Keratinocyte (primary cell): ENCODE measurements at regions not wholly inside any gene's neighbourhood (a gene's known extent, or its start where the extent isn't known, plus 50 kb on each side); places are given as distances from the start of the nearest gene placed in this dataset.

Source experiments
- DNase-seq: peaks from one replicate; pipeline ENCODE4 v3.0.0-alpha.2; 2011; ENCODE audit warnings: low read depth, missing footprints, low spot score
- FAIRE-seq: peaks from 2 replicates; lab custom pipeline; 2011; peaks lifted over from hg19 to GRCh38; lab: Jason Lieb, UNC
- H2AFZ ChIP-seq: 2 replicates; pipeline ENCODE4 v1.6.0; 2012; ENCODE audit warnings: low read length, control low read depth, inconsistent platforms; ENCODE audit not compliant: control insufficient read depth
- H3K27ac ChIP-seq: 2 replicates; pipeline ENCODE4 v1.5.1; 2011; ENCODE audit warnings: low read length; ENCODE audit not compliant: control insufficient read depth, insufficient read depth
- H3K27me3 ChIP-seq: 3 replicates; pipeline ENCODE4 v1.6.0; 2011; ENCODE audit warnings: low read length; ENCODE audit not compliant: control insufficient read depth, insufficient read depth; ENCODE audit errors: extremely low read depth
- H3K36me3 ChIP-seq, 2 experiments: 2 replicates in 1 of 2; 3 replicates in 1 of 2; pipeline ENCODE4 v1.5.1; 2011; ENCODE audit warnings: low read length in 2 of 2, mild to moderate bottlenecking in 1 of 2; ENCODE audit not compliant: control insufficient read depth in 2 of 2, insufficient read depth in 2 of 2; ENCODE audit errors: extremely low read depth in 1 of 2
- H3K4me1 ChIP-seq: 3 replicates; pipeline ENCODE4 v1.5.1; 2011; ENCODE audit warnings: low read length; ENCODE audit not compliant: control insufficient read depth, insufficient read depth; ENCODE audit errors: extremely low read depth
- H3K4me2 ChIP-seq: 3 replicates; pipeline ENCODE4 v1.6.0; 2011; ENCODE audit warnings: low read depth, low read length; ENCODE audit not compliant: control insufficient read depth, insufficient read depth; ENCODE audit errors: extremely low read depth
- H3K4me3 ChIP-seq, 3 experiments: fragments of 200-600 bp in 1 of 3; sonication (generic) in 1 of 3; 2 replicates in 2 of 3; 3 replicates in 1 of 3; pipeline ENCODE4 v1.5.1; 2011 to 2016; ENCODE audit warnings: low read length in 3 of 3, mild to moderate bottlenecking in 3 of 3, control low read depth in 2 of 3, inconsistent platforms in 1 of 3, low read depth in 1 of 3, mixed read lengths in 1 of 3, mixed run types in 1 of 3, moderate library complexity in 1 of 3; ENCODE audit not compliant: control insufficient read depth in 2 of 3, insufficient read depth in 2 of 3; ENCODE audit errors: extremely low read depth in 1 of 3
- H3K79me2 ChIP-seq: 2 replicates; pipeline ENCODE4 v1.6.0; 2012; ENCODE audit warnings: low read length; ENCODE audit not compliant: control insufficient read depth, insufficient read depth
- H3K9ac ChIP-seq: 3 replicates; pipeline ENCODE4 v1.6.0; 2011; ENCODE audit warnings: low read length; ENCODE audit not compliant: control insufficient read depth, insufficient read depth; ENCODE audit errors: extremely low read depth
- H3K9me1 ChIP-seq: 3 replicates; pipeline ENCODE4 v1.6.0; 2011; ENCODE audit warnings: low read length; ENCODE audit not compliant: control insufficient read depth, insufficient read depth; ENCODE audit errors: extremely low read depth
- H3K9me3 ChIP-seq: 2 replicates; pipeline ENCODE4 v1.5.1; 2012; ENCODE audit warnings: low read depth, low read length; ENCODE audit not compliant: control insufficient read depth
- H4K20me1 ChIP-seq: 3 replicates; pipeline ENCODE4 v1.6.0; 2011; ENCODE audit warnings: low read length; ENCODE audit not compliant: control insufficient read depth, insufficient read depth; ENCODE audit errors: extremely low read depth
- EZH2 ChIP-seq: IDR thresholded peaks from one replicate; pipeline ENCODE4 v1.6.1; 2012; ENCODE audit warnings: inconsistent platforms, mild to moderate bottlenecking, low read length, moderate library complexity
- dilution Hi-C: fragments of 300-500 bp; cut with MboI; formaldehyde crosslinking; loops from one replicate; pipeline ENCODE4 v1.7.0; 2020; ENCODE audit warnings: low sequenced_read_pairs; ENCODE audit not compliant: extremely low pct_ligation_motif_present
- TF ChIP-seq, protein P1 (sequence below), 3 experiments: IDR thresholded peaks in 1 of 3; conservative IDR thresholded peaks in 1 of 3; optimal IDR thresholded peaks in 1 of 3; 2 replicates in 2 of 3; 3 replicates in 1 of 3; pipeline versions ENCODE3 to v1.5.1; 2011; ENCODE audit warnings: low read length in 3 of 3, mild to moderate bottlenecking in 3 of 3, moderate library complexity in 2 of 3, control low read depth in 1 of 3, inconsistent platforms in 1 of 3; ENCODE audit not compliant: insufficient read depth in 2 of 3; ENCODE audit errors: extremely low read depth in 1 of 3

DNA sequence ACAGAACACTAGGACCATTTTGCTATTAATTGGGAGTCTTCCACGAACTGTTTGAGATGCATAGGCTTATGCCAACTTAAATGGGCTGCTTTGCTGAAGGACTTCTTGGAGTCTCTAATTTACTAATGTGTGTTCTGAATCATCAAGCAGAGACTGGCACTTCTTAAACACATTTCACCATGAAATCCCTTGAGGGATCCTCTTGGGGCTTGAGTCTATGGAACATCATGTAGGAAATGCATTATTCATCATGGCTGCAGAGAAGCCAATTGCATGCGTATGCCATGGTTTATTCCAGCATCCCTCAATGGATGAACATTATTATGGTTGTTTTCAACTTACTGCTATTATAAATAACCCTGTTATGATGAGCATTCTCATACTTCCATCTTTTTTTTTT lies 73.4 kb downstream of the FGD2 start:
- no peak overlapping the region for H3K9ac ChIP-seq
- no peak overlapping the region for H3K4me3 ChIP-seq
- no peaks in the 10 kb centered on the region for H4K20me1 ChIP-seq
- peaks cover 23% of the 10 kb centered on the region for H3K4me1 ChIP-seq
- H3K27me3 ChIP-seq: no peaks in the 10 kb centered on the region
- FAIRE-seq: no peak
- dilution Hi-C loops: no loop called here
- H3K79me2 ChIP-seq: no peaks in the 10 kb centered on the region
- H3K27ac ChIP-seq: no peak overlapping the region
- no peaks in the 10 kb centered on the region for H3K36me3 ChIP-seq
- TF ChIP-seq, protein P1, sequence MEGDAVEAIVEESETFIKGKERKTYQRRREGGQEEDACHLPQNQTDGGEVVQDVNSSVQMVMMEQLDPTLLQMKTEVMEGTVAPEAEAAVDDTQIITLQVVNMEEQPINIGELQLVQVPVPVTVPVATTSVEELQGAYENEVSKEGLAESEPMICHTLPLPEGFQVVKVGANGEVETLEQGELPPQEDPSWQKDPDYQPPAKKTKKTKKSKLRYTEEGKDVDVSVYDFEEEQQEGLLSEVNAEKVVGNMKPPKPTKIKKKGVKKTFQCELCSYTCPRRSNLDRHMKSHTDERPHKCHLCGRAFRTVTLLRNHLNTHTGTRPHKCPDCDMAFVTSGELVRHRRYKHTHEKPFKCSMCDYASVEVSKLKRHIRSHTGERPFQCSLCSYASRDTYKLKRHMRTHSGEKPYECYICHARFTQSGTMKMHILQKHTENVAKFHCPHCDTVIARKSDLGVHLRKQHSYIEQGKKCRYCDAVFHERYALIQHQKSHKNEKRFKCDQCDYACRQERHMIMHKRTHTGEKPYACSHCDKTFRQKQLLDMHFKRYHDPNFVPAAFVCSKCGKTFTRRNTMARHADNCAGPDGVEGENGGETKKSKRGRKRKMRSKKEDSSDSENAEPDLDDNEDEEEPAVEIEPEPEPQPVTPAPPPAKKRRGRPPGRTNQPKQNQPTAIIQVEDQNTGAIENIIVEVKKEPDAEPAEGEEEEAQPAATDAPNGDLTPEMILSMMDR (optimal IDR thresholded peaks at IDR 0.05 in 1 of 3, IDR thresholded peaks at IDR 0.05 in 1 of 3, conservative IDR thresholded peaks at IDR 0.05 in 1 of 3; ENCODE audit: extremely low read depth in 1 of 3, insufficient read depth in 2 of 3, low read length in 3 of 3): no peak
- no peak for TF ChIP-seq EZH2
- H3K9me3 ChIP-seq: no peaks in the 10 kb centered on the region
- H3K4me2 ChIP-seq: no peak overlapping the region
- H2AFZ ChIP-seq: no peak overlapping the region
- no peak for DNase-seq
- no peaks in the 10 kb centered on the region for H3K9me1 ChIP-seq

DNA sequence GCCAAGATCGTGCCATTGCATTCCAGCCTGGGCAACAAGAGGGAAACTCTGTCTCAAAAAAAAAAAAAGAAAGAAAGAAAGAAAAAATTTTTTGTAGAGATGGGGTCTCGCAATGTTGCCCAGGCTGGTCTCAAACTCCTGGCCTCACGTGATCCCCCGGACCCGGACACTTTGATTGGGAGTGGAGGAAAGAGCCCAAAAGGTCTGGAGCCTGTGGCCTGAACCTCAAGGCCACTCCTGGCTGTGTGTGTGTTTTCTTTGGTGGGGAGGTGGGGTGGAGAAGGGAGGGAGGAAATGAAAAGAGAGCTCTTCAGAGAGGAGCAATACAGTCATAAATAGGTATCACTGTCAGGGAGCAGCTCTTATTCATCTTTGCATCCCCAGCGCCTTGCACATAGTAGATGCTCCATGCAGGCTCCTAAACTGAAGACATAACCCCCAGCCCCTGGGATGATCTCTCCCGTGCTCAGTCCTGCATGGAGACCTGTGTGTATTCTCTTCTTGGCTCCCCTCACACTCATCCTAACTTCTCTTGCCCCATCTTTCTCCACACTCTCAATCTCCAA lies 75.7 kb downstream of the FGD2 start:
- Histone ChIP-seq H3K4me1 (peaks cover 21% of the 10 kb centered on the region), H3K9ac (no peak overlapping the region), H3K27me3 (no peaks in the 10 kb centered on the region), H3K36me3 (no peaks in the 10 kb centered on the region), H3K9me3 (no peaks in the 10 kb centered on the region), H3K9me1 (no peaks in the 10 kb centered on the region), H4K20me1 (no peaks in the 10 kb centered on the region), H3K4me2 (no peak overlapping the region), H3K79me2 (no peaks in the 10 kb centered on the region), H3K4me3 (no peak overlapping the region), H2AFZ (no peak overlapping the region), H3K27ac (no peak overlapping the region)
- TF ChIP-seq EZH2: no peak
- TF ChIP-seq, protein P1 (optimal IDR thresholded peaks at IDR 0.05 in 1 of 3, IDR thresholded peaks at IDR 0.05 in 1 of 3, conservative IDR thresholded peaks at IDR 0.05 in 1 of 3; ENCODE audit: extremely low read depth in 1 of 3, insufficient read depth in 2 of 3, low read length in 3 of 3): no peak
- dilution Hi-C loops: no loop called here
- DNase-seq (no peak), FAIRE-seq (no peak)
